HTR-8/SVneo (cell line): ENCODE measurements at regions not wholly inside any gene's neighbourhood (a gene's known extent, or its start where the extent isn't known, plus 50 kb on each side); places are given as distances from the start of the nearest gene placed in this dataset.
A peak's percentile ranks its signal among the peaks of the same experiment; 100 is the strongest.
"Not testable (repeated sequence)": the region's sequence is repeated elsewhere in the genome, so short reads cannot be mapped to it uniquely, and the experiment has no call there.

Experiments
- DNase-seq: peaks from one replicate; pipeline ENCODE4 v3.0.0; 2011; ENCODE audit warnings: low spot score, mixed read lengths; ENCODE audit not compliant: insufficient read length
- FAIRE-seq: peaks from 2 replicates; lab custom pipeline; 2011; peaks lifted over from hg19 to GRCh38; lab: Jason Lieb, UNC

DNA sequence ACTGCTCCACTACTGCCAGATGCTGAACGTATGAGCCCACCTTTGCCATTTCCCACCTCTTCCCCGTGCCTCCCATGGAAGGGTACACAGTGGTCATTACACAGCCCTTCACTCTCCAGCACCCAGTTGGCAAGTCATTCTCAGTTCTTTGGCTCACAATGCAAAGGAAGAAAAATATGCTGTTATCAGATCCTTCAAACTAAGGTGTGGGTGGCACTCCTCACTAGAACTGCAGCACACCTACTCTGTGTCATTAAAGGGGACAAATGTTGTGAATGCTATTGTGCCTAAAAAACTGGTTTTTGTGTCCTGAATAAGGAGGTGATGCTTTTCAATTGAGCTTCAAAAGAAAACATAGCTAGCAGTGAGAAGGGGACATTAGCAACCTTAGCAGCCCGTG lies 183.1 kb upstream of the SNX2 start:
- DNase-seq, result no peak
- FAIRE-seq, result no peak

- DNase-seq, result no peak
- FAIRE-seq, result no peak
These were observed 175.9 kb upstream of the SNX2 start for GRCh38 chr5:122599000-122599399.

GRCh38 chr5:122600924-122601323 lies 174.0 kb upstream of the SNX2 start:
- DNase-seq, result no peak
- FAIRE-seq, result no peak

DNA sequence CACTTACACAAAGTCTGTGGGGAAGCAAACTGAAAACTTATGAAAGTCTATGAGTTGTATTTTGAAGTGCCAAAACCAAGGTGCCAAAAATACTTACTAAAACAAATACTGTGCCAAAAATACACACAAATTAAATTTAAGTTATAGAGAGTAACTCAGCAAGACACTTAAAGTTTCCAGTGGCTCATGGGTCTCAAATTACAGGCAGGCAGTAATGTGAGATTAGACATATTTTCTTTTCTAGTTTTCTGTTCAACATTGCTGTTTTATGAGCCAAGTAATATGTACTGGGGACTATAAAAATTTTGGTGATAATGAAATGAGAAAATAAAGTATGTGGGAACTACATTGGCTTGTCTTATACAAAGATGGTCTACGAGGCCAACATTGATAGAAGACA lies 172.2 kb upstream of the SNX2 start:
- FAIRE-seq (no peak), DNase-seq (no peak)

DNA sequence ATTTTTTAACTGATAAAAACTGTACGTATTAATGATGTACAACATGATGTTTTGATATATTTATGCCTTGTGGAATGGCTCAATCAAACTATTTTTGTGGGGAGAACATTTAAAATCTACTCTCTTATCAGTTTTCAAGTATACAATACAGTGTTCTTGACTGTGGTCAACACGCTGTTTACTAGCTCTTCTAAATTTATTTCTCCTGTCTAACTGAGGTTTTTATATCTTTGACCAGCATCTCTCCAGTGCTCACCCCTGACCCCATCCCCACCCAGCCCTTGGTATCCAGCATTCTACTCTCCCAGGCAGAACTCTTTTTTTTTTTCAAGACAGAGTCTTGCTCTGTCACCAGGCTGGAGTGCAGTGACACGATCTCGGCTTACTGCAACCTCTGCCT lies 169.6 kb upstream of the SNX2 start:
- DNase-seq (no peak), FAIRE-seq (no peak)

DNA sequence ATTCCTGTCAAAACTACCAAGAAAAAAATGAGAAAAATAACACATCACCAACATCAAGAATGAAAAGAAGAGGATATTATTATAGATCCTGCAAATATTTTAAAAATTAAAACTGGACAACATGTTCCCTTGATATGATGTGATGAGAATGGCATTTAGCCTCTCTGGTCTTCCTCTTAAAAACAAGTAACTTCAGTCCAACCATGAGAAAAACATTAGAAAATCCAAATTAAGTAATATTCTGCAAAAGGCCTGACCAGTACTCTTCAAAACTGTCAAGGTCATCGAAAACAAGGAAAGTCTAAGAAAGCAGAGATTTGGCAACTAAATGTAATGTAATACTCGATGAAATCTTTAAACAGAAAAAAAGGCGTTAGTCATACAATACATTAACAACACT lies 167.1 kb upstream of the SNX2 start:
- FAIRE-seq, result no peak
- DNase-seq, result no peak

DNA sequence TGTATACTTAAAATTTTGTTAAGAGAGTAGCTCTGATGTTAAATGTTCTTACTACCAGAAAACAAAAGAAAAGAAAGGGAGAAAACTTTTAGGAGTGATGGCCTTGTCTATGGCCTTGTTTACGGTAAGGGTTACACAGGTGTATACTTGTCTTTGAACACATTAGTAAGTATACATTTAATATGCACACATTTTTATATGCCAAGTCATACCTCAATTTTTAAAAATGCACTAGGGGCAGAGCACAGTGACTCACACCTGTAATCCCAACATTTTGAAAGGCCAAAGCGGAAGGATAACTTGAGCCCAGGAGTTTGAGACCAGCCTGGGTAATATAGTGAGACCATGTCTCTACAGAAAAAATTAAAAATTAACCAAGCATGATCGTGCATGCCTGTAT lies 166.7 kb upstream of the SNX2 start:
- no peak for DNase-seq
- FAIRE-seq, result no peak

DNA sequence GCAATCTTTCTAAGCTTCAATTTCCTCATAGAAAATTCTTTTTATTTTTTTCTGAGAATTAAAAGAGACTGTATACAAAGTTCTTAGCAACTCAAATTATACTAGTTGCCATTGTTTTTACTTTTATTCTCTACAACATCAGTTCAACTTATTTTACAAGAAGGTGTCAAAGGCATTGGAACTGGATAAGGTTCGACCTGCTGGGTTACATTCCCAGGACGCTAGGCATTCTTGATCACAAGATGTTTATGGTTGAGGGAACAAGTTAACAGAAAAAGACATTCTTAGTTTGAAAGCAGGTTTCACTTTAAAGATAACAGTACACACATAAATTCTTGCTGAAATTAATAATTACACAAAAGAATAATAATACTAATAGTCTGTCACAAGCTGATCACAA lies 163.5 kb upstream of the SNX2 start:
- FAIRE-seq (no peak), DNase-seq (no peak)

DNA sequence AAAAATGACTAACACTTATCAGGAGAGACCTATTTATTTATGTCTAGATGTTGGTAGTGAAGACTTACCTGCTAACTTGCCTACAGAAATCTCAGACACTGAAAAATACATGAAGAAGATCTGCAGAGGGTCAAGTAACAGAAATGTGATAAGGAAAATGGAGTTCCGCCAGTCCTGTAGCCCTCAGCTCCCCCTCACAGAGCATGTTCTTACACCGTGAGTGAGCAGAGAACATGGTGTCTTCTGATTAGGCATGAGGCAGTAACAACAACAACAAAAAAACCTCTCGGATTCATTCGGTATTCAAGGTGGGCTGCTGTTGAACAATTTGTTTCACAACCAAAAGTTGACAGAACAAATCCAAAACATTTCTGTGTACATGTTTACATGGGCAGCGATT lies 162.0 kb upstream of the SNX2 start:
- FAIRE-seq, result no peak
- DNase-seq, result no peak

DNA sequence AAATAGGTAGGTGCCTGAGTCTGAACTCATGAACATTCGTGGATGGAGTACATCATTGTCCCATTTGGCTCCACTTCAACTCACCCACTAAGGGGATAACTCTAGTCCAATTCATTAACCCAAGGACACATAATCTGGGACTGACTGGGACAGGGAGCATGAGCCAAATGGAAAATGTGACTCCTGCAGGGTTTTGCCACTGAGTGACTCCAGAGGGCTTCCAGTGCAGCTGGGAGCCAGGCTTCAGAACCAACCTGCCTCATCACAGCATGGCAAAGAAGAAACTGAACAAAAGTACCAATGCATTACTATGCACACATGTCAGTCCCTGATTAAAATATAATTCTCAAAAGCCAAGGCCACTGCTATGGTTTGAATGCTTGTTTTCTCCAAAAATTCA lies 159.7 kb upstream of the SNX2 start:
- FAIRE-seq (no peak), DNase-seq (no peak)

DNA sequence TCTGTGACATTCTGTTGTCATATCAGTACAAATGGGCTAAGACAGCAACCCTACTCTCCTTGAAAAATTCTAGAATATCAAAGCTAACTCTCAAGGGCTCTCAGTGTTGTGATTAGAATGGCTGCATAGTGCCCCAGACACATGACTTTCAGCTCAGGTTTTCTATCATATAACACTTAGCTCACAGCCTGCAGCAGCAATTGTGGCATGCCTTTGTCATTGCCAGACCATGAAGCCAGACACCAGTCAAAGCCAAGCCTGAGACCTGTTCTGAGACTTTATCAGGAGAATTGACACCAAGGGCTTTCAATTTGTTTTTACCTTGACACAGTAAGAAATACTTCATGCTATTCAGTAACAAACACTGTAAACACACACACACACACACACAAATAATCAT lies 159.0 kb upstream of the SNX2 start:
- DNase-seq, result no peak
- FAIRE-seq, result no peak

GRCh38 chr5:122618046-122618445 lies 156.8 kb upstream of the SNX2 start:
- not testable (repeated sequence) for FAIRE-seq, DNase-seq

- FAIRE-seq, DNase-seq: not testable (repeated sequence)
These were observed 154.1 kb upstream of the SNX2 start for GRCh38 chr5:122620768-122621167.

- DNase-seq, FAIRE-seq: not testable (repeated sequence)
These were observed 146.2 kb upstream of the SNX2 start for GRCh38 chr5:122628714-122629113.

DNA sequence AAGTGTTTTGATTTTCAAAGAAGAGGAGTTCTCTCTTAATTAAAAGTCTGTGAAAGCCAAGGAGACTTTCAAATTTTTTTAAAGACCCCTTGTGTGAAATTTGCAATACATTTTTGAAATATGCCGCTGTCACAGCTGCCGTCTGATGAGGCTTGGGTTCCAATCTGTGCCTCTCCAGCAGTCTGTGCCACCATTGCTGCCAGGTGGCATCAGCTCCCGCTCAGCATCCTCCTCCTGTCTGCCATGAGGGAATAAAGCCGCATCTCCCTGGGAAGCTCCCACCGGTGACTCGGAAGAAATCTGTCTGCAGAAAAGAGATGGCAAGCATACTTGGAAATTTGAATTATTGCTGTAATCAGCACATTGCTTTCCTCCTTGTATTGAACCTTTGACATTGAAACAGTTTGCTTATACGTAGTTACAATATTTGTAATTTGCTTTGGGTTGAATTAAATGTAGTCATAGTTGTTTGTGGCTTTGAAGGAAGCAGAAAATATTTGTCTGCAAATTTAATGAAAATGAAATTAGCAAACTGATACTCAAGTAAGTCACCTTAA lies 145.7 kb upstream of the SNX2 start:
- FAIRE-seq, result no peak
- DNase-seq, result no peak

DNA sequence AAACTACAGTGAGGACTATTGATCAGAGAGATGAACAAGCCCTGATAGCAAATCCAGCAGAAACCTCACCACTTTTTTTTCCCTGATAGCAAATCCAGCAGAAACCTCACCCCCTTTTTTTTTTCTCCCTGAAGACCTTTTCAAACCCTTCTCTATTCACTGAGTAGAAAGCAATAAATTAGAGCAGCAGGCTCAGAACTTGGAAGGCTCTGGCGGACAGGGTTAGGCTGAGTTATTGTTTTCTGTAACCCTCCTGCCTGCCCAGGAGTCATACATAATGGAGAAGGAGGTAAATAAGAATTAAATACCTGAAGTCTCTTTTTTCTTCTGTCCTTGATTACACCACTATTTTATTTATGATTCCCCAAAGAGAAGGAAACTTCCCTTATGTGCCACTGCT lies 136.3 kb upstream of the SNX2 start:
- no peak for FAIRE-seq
- DNase-seq, result no peak

GRCh38 chr5:122639033-122639432 lies 135.8 kb upstream of the SNX2 start:
- FAIRE-seq (no peak), DNase-seq (no peak)

DNA sequence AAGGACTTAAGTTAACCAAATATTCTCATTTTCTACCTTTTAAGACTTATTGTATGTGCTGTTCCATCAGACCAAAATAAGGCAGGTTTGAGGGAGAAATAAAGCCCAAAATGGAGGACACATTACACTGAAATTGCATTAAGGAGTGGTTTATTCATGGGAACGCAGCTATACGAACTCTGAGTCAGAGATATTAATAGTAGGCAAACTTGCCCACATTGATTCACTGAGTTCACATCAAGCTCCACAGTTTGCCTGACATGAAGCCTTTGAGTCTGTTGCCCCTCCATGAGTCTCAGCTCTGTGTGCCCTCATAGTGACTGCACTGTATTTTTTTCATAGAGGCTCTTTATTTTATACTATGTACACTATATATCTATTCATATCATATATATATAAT lies 135.0 kb upstream of the SNX2 start:
- no peak for FAIRE-seq

GRCh38 chr5:122649080-122649479 lies 125.8 kb upstream of the SNX2 start:
- FAIRE-seq, result no peak
- DNase-seq, result no peak

More for the DNA sequence above, 135.0 kb upstream of the SNX2 start:
- DNase-seq, result no peak

DNA sequence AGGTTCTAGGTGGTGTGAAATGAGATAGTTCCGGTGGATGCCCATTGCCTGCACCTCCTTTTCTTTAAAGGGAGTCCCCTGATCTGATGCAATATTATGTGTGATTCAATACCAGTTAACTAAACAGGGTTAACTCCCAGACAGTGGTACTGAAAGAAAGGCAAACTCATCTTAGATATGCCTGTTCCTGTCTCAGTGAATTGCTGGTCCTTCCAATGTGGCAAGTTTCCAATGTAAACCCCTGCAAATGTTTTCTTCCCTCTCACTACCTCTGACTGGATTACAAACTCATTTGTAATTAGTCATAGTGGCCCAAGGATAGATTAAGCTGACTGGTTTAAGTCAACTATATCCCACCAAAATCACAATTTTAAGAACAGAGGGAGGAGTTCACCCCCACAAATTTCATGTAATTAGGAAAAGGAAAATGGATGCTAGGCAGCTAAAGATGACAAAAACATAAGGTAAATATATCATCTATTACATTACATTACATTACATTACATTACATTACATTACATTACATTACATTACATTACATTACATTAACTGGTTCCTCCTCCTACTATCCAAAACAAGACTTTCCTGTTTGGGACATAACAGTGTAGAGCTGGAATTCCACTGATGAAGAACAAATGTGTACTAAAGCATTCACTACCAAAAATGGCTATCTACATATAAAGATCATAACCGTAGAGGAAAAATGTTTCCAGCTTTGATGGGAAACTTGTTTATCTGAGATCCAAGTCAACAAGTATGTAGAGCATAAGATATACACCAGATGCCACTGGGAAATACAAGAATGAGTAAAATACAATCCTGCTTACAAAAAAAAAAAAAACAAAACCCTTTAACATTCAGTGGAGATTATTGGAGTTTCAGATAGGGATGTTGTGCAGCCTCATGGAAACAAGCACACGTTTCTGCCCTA lies 121.5 kb upstream of the SNX2 start:
- FAIRE-seq, result no peak
- no peak for DNase-seq

- DNase-seq (peak; percentile 4), FAIRE-seq (no peak)
These were observed 118.7 kb upstream of the SNX2 start for GRCh38 chr5:122656160-122656559.

- DNase-seq (no peak), FAIRE-seq (no peak)
These were observed 118.3 kb upstream of the SNX2 start for GRCh38 chr5:122656577-122656976.
